ENCODE measurements at regions not wholly inside any gene's neighbourhood (a gene's known extent, or its start where the extent isn't known, plus 50 kb on each side); places are given as distances from the start of the nearest gene placed in this dataset.

GRCh38 chr18:78772360-78773302 is 207.0 kb upstream of the SALL3 start:
- no peak for DNase-seq (ENCODE audit: low read depth)

- DNase-seq (ENCODE audit: low read depth), result no peak
These were observed 206.3 kb upstream of the SALL3 start for GRCh38 chr18:78773303-78773755.

DNA sequence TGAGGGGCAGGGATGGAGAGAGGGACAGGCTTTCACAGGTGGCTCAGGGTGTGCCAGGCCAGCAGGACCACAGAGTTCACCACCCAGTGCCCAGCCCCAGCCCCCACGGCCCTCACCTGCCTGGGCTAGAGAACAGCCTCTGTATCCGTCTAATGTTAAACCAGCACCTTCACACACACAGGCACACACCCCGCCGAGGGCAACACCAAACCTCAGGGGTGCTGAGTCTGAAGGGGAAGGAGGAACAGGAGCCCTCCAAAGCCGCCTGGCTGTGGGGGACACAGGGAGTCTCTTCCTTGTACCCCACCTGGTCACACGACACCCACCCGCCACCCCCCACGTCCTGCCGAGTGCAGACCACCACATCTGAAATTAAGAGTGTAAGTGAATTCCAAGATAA is 205.8 kb upstream of the SALL3 start:
- DNase-seq (ENCODE audit: low read depth), result no peak

GRCh38 chr18:78774741-78775141 is 204.9 kb upstream of the SALL3 start:
- DNase-seq (ENCODE audit: low read depth), result no peak

DNA sequence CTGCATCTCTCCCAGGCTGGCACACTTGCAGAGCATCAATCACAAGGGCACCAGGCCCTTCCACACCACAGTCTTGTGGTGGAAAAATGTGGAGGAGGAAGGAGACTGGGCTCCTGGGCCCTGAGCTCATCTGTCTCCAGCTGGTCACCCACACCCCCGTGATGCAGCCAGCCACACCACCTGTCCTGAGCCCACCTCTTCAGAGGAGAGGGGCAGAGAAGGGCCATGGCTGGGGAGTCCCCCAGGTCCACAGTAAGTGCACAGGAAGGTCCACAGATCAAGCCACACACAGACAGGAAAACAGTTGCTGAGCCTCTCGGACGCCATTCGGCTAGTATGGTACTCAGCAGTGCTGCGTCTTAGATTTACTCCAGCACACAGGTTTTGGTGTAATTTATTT is 203.5 kb upstream of the SALL3 start:
- no peak for DNase-seq (ENCODE audit: low read depth)

- DNase-seq (ENCODE audit: low read depth), result no peak
These were observed 202.8 kb upstream of the SALL3 start for GRCh38 chr18:78776706-78777285.

DNA sequence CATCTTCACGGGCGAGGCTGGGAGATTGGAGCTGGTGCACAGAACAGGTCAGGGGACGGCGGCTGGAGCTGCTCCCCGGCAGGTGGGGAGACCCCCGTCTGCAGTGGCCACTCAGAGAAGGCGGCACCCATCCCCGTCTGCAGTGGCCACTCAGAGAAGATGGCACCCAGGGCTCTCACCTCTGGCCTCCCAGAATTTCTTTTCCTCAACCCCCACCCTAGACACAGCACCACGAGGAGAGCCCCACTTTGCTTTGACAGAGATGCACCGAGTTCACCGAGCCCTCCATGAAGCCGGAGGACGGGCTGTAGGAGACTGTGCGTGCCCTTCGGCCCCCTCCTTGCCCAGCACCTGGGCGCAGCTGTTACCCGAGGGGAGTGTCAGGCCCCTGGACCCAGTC is 201.6 kb upstream of the SALL3 start:
- DNase-seq (ENCODE audit: low read depth), result no peak

GRCh38 chr18:78778651-78779050 is 201.0 kb upstream of the SALL3 start:
- no peak for DNase-seq (ENCODE audit: low read depth)

- DNase-seq (ENCODE audit: low read depth), result no peak
These were observed 199.5 kb upstream of the SALL3 start for GRCh38 chr18:78779996-78780718.

- no peak for DNase-seq (ENCODE audit: low read depth)
These were observed 198.7 kb upstream of the SALL3 start for GRCh38 chr18:78780719-78781600.

DNA sequence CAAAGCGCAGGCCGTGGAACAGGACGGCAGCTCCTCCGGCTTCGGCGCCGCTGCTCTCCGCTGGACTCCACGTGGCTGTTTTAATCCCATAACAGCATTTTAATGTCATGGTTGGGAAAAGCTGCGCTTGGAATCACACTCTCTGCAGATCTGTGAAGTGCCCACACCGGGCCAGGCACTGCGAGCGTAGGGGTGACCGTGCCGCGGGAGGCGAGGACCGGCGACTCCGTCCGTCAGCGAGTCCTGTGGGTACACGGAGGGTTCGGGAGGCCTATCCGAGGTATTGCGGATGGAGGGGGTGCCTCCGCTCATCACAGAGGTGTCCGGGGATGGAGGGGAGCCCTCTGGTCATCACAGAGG is 198.0 kb upstream of the SALL3 start:
- DNase-seq (ENCODE audit: low read depth), result no peak

DNA sequence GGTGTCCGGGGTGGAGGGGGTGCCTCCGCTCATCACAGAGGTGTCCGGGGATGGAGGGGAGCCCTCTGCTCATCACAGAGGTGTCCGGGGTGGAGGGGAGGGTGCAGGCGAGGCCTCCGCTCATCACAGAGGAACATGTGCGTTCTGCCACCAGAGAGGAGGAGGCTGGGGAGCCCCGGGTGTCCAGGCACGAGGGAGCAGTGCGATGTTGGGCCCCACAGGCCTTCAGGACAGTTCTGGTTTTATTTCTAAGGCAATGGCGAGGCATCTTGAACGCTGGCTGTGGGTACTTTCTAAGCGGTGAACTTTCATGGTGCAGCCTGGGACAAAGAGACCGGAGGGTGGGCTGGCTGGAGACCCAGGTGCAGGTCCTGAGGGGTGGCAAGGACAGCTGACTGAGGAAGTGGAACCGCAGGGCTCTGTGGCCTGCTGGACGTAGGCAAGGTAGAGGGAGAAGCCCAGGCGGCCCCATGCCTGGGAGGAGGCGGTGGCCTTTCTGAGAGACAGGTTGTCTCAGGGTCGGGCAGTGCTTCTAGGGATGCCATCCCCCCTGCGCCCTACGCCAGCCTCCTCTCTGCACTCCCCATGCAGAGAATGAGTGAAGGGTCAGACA is 196.6 kb upstream of the SALL3 start:
- DNase-seq (ENCODE audit: low read depth), result no peak

DNA sequence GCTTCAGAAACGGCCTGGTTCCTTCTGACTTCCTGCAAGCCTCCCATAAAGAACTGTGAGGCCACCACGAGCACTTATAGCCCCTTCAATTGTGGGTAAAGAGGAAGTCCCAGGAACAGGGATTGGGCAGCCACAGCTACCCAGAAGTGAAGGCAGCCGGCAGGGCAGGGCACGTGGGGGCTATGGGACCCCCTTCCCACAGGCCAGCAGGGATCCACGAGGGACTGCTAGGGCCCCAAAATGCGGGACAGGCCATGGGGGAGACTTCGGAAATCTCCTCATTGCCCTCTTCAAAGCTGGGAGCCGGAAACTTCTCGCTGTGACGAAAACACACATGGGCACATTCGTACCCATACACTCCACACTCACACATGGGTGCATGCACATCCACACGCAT is 196.1 kb upstream of the SALL3 start:
- no peak for DNase-seq (ENCODE audit: low read depth)

DNA sequence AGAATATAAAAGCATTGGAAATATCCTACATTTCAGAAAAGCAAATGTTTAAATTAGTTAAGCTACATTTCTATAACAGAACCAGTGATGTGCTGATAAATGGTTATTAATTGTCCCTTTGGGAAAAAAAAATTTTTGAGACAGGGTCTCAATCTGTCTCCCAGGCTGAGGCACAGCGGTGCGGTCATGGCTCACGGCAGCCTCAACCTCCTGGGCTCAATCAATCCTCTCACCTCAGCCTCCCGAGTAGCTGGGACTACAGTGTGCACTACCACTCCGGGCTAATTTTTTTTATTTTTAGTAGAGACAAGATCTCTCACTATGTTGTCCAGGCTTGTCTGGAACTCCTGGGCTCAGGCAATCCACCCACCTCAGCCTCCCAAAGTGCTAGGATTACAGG is 194.8 kb upstream of the SALL3 start:
- DNase-seq (ENCODE audit: low read depth), result no peak

DNA sequence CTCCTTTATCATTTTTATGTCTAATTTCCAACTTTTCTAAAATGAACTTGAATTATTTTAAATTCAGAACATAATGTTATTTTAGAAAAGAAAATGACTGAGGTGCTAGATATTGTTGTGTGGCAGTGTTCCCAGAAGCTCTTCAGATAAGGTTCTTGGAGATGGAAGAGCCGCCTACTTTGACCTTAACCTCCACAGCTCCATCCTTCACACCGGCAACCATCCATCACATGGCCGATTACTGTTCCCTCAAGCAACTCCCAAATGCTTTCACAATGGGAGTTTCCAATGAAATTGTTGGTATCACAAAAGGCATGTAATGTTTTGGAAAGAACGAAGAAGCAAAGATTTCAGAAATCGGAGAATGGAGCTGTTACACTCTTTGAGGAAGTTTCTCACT is 193.9 kb upstream of the SALL3 start:
- DNase-seq (ENCODE audit: low read depth), result no peak

DNA sequence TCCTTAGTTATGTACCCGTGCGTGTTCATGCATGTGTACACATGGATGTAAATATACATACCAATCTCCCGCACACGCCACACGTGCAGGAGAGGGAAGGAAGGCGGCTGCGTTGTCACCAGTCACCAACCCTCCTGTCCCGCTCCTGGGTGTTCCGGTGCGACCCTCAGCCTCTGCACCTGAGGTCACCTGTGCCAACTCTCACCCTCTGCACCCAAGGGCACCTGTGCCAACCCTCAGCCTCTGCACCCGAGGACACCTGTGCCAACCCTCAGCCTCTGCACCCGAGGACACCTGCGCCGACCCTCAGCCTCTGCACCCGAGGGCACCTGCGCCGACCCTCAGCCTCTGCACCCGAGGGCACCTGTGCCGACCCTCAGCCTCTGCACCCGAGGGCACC is 192.8 kb upstream of the SALL3 start:
- DNase-seq (ENCODE audit: low read depth), result no peak

- no peak for DNase-seq (ENCODE audit: low read depth)
These were observed 191.9 kb upstream of the SALL3 start for GRCh38 chr18:78787751-78788150.

GRCh38 chr18:78788161-78788560 is 191.5 kb upstream of the SALL3 start:
- DNase-seq (ENCODE audit: low read depth), result no peak

DNA sequence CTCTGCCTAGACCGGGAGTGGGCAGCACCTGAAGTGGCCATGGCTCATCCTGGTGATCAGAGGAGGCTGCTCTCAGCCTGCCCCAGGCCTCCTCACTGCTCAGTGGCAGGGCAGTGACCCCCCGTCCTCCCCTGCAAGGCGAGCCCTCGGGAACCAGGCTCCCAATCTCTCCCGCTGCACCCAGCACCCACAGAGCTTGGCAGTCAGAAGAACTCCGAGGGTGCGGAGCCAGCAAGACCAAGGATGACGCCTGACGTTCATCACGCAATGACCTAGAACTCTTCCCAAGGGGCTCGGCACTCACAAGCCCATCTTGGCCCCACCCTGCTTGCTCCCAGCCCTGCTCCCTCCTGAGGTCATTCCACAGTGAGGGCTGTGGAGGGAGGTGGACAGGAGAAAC is 189.8 kb upstream of the SALL3 start:
- DNase-seq (ENCODE audit: low read depth), result no peak

DNA sequence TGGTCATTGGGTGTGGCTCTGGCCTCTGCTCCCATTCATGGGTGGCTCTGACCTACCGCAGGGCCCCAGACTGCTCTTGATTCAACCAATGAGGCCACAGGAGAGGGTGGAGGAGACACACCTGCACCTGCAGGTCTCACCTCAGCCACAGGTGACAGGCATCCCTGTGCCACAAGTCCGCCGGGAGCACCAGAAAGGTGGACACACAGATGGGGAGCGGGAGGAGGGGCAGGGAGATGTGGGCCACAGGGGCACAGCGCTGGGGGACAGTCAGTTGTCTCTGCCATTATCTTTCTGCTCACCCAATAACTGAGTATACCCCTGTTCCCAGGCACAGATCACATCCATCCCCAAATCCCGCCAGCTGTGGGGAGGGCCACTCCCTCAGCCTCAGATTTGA is 189.1 kb upstream of the SALL3 start:
- DNase-seq (ENCODE audit: low read depth), result no peak

DNA sequence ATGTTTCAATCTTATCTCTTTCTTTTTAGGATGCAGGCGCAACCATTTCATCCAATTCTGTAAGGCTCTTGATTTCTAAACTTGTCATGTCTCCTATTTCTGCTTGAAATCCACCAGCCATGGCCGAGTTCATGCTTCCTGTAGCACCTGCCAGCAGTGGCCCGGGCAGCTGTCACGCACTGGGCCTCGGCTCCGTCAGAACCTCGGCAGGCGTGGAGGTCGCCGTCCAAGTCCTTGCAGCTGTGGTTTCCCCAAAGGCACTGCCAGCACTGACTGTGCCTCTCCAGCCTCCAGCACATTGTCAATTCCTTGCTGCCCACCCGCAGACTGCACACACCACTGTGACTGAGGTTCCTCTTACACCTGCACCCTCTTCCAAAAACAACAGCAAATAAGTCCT is 188.7 kb upstream of the SALL3 start:
- no peak for DNase-seq (ENCODE audit: low read depth)

- DNase-seq (ENCODE audit: low read depth), result no peak
These were observed 187.5 kb upstream of the SALL3 start for GRCh38 chr18:78792094-78792493.
